A549 (cell line): ENCODE measurements at regions not wholly inside any gene's neighbourhood (a gene's known extent, or its start where the extent isn't known, plus 50 kb on each side); places are given as distances from the start of the nearest gene placed in this dataset.

Experiments used
- ATAC-seq, 2 experiments: fragments of 200-7000 bp in 1 of 2; fragments of >200 bp in 1 of 2; cut with Nextera tagmentation in 1 of 2; cut with Tn5 transposase in 1 of 2; 3 replicates each; pipeline versions ENCODE4 v1.8.0 to v1.9.1; 2018 to 2020; ENCODE audit warnings: mild to moderate bottlenecking in 1 of 2, moderate library complexity in 1 of 2
- CTCF ChIA-PET: fragments of 300-600 bp; sonication (Branson Sonifier 250); formaldehyde crosslinking; extraction: SDS; loops from one replicate; lab custom pipeline; 2021; ENCODE audit warnings: antibody characterized with exemption, inconsistent platforms; lab: Yijun Ruan, JAX
- POLR2A ChIA-PET: fragments of 350-600 bp; formaldehyde crosslinking; extraction: SDS; loops from one replicate; lab custom pipeline; 2021; ENCODE audit warnings: antibody characterized with exemption, inconsistent platforms; lab: Yijun Ruan, JAX
- DNase-seq, 2 experiments: peaks; one replicate each; pipeline versions ENCODE4 v3.0.0 to v3.0.0-alpha.2; 2011 to 2016; ENCODE audit warnings: low read depth in 1 of 2, low spot score in 1 of 2
- FAIRE-seq: peaks from 2 replicates; lab custom pipeline; 2011; peaks lifted over from hg19 to GRCh38; lab: Jason Lieb, UNC
- H3K27ac ChIP-seq, 2 experiments: fragments of >200 bp; sonication (Bioruptor Twin); formaldehyde crosslinking; 3 replicates each; pipeline ENCODE4 v1.5.1; 2016 to 2017
- H3K4me1 ChIP-seq: fragments of >200 bp; sonication (Bioruptor Twin); formaldehyde crosslinking; 3 replicates; pipeline ENCODE4 v1.6.1; 2016
- H3K4me2 ChIP-seq: fragments of >200 bp; sonication (Bioruptor Twin); formaldehyde crosslinking; 3 replicates; pipeline ENCODE4 v1.6.1; 2016
- H3K4me3 ChIP-seq: fragments of >200 bp; sonication (Bioruptor Twin); formaldehyde crosslinking; 3 replicates; pipeline ENCODE4 v1.5.1; 2016
- H3K9me3 ChIP-seq: fragments of >200 bp; sonication (Bioruptor Twin); formaldehyde crosslinking; 3 replicates; pipeline ENCODE4 v1.6.1; 2016
- ATOH8 ChIP-seq: fragments of 250-450 bp; sonication (Bioruptor Pico); IDR thresholded peaks from 2 replicates; pipeline ENCODE4 v1.5.0; 2020; ENCODE audit warnings: low read depth, mild to moderate bottlenecking, moderate library complexity
- BHLHE40 ChIP-seq: IDR thresholded peaks from 2 replicates; pipeline ENCODE4 v1.6.1; 2012; ENCODE audit warnings: low read depth, low read length, inconsistent platforms
- CBX8 ChIP-seq: fragments of 200-600 bp; sonication (generic); IDR thresholded peaks from 2 replicates; pipeline ENCODE4 v1.6.1; 2016
- CEBPB ChIP-seq, 2 experiments: fragments of >200 bp in 1 of 2; sonication (Bioruptor Twin) in 1 of 2; formaldehyde crosslinking in 1 of 2; IDR thresholded peaks; 2 replicates each; pipeline ENCODE4 v1.6.1; 2012 to 2016
- CTCF ChIP-seq: fragments of >200 bp; sonication (Bioruptor Twin); formaldehyde crosslinking; IDR thresholded peaks from 3 replicates; pipeline ENCODE4 v1.5.1; 2016
- EHF ChIP-seq: fragments of 250-450 bp; sonication (Bioruptor Pico); IDR thresholded peaks from 2 replicates; pipeline ENCODE4 v1.5.0; 2020; ENCODE audit warnings: mild to moderate bottlenecking
- ELK1 ChIP-seq: fragments of 150-350 bp; IDR thresholded peaks from 2 replicates; pipeline ENCODE4 v1.6.1; 2014; ENCODE audit warnings: low read depth, mild to moderate bottlenecking, low read length
- FOSB ChIP-seq: fragments of 250-450 bp; sonication (Bioruptor Pico); IDR thresholded peaks from 2 replicates; pipeline ENCODE4 v1.5.0; 2020; ENCODE audit warnings: mild to moderate bottlenecking, moderate library complexity
- HOXB13 ChIP-seq: fragments of 250-450 bp; sonication (Bioruptor Pico); IDR thresholded peaks from 2 replicates; pipeline ENCODE4 v1.5.0; 2020; ENCODE audit warnings: low read depth, mild to moderate bottlenecking, moderate library complexity
- KDM1A ChIP-seq: fragments of 200-600 bp; sonication (generic); IDR thresholded peaks from 2 replicates; pipeline ENCODE4 v1.6.1; 2016; ENCODE audit warnings: low read depth, mild to moderate bottlenecking
- MYC ChIP-seq: IDR thresholded peaks from 2 replicates; pipeline ENCODE4 v1.6.1; 2012; ENCODE audit warnings: mild to moderate bottlenecking, inconsistent platforms, low read length, improper control_type of control experiment, borderline replicate concordance
- PHF8 ChIP-seq: fragments of 200-600 bp; sonication (generic); IDR thresholded peaks from 2 replicates; pipeline ENCODE4 v1.6.1; 2016; ENCODE audit warnings: low read depth, mild to moderate bottlenecking, antibody characterized with exemption, moderate library complexity, borderline replicate concordance
- POLR2A ChIP-seq: IDR thresholded peaks from 2 replicates; pipeline ENCODE4 v1.6.1; 2012; ENCODE audit warnings: mild to moderate bottlenecking, low read length
- POLR2AphosphoS2 ChIP-seq: conservative IDR thresholded peaks from 2 replicates; pipeline ENCODE4 v1.6.1; 2012; ENCODE audit warnings: low read length, improper control_type of control experiment, inconsistent platforms
- RCOR1 ChIP-seq: fragments of 150-350 bp; IDR thresholded peaks from 2 replicates; pipeline ENCODE4 v1.6.1; 2014; ENCODE audit warnings: antibody characterized with exemption, low read length, low read depth
- REST ChIP-seq: fragments of 200-600 bp; sonication (generic); IDR thresholded peaks from 2 replicates; pipeline ENCODE4 v1.6.1; 2016; ENCODE audit warnings: antibody characterized with exemption, mild to moderate bottlenecking, moderate library complexity
- RNF2 ChIP-seq: fragments of 200-600 bp; sonication (generic); IDR thresholded peaks from 2 replicates; pipeline ENCODE4 v1.6.1; 2016; ENCODE audit warnings: low read depth, mild to moderate bottlenecking, antibody characterized with exemption, moderate library complexity, borderline replicate concordance
- ZC3H11A ChIP-seq: fragments of 450-650 bp; IDR thresholded peaks from 2 replicates; pipeline ENCODE4 v1.6.1; 2014; ENCODE audit warnings: antibody characterized with exemption, mild to moderate bottlenecking
- ZNF302 ChIP-seq: fragments of 250-450 bp; sonication (Bioruptor Pico); IDR thresholded peaks from 2 replicates; pipeline ENCODE4 v1.9.0; 2021; ENCODE audit warnings: inconsistent platforms, mild to moderate bottlenecking, moderate library complexity
- WGBS: methylation state at CpG from one replicate; pipeline ENCODE4 v1.1.6; 2017; ENCODE audit errors: missing lambda C conversion rate; 5-methylcytosine and 5-hydroxymethylcytosine counted together

- TF ChIP-seq REST, result no peak
- TF ChIP-seq CEBPB (IDR thresholded peaks at IDR 0.05), result no peak
- TF ChIP-seq FOSB, result no peak
- no peak for TF ChIP-seq POLR2AphosphoS2
- no peak for TF ChIP-seq ELK1
- TF ChIP-seq RCOR1, result no peak
- TF ChIP-seq PHF8, result no peak
- TF ChIP-seq ZNF302 (CRISPR knock-in tag), result no peak
- no peak for TF ChIP-seq ZC3H11A
- TF ChIP-seq, all 56 proteins: peak for 0
These were observed 78.9 kb upstream of the LHX1 start (continued) for GRCh38 chr17:36858119-36859002.

- Histone ChIP-seq H3K27ac (no peak overlapping the region), H3K4me2 (no peak overlapping the region), H3K4me3 (no peak overlapping the region), H3K9me3 (no peaks in the 10 kb centered on the region), H3K4me1 (peaks cover 22% of the 10 kb centered on the region)
- no peak for ATAC-seq
- DNase-seq, result no peak
- ChIA-PET CTCF (no interaction called here), POLR2A (no interaction called here)
- no peak for FAIRE-seq
- TF ChIP-seq BHLHE40 (no peak), PHF8 (no peak), CTCF (no peak), KDM1A (no peak), HOXB13 (CRISPR knock-in tag) (no peak), POLR2A (no peak)
- 74% methylated on average over 10 of the region's 10 CpGs for WGBS
These were observed 78.3 kb upstream of the LHX1 start for GRCh38 chr17:36859003-36859300.

- CTCF ChIA-PET, result no interaction called here
- WGBS, result 90% methylated on average over 7 of the region's 11 CpGs
- TF ChIP-seq EHF (CRISPR knock-in tag), result no peak
- TF ChIP-seq CBX8, result no peak
- TF ChIP-seq FOSB, result no peak
- no peak for TF ChIP-seq MYC
- TF ChIP-seq HOXB13 (CRISPR knock-in tag), result no peak
- TF ChIP-seq ATOH8 (CRISPR knock-in tag), result no peak
- no peak for TF ChIP-seq RNF2
These were observed 77.6 kb upstream of the LHX1 start for GRCh38 chr17:36859706-36860105.

More at GRCh38 chr17:36859706-36860105, 77.6 kb upstream of the LHX1 start:
- POLR2A ChIA-PET, result no interaction called here
- DNase-seq (no peak), ATAC-seq (no peak), FAIRE-seq (no peak)
- no peak overlapping the region for H3K4me3 ChIP-seq
- H3K4me1 ChIP-seq, result peaks cover 22% of the 10 kb centered on the region
- no peak overlapping the region for H3K27ac ChIP-seq
- no peaks in the 10 kb centered on the region for H3K9me3 ChIP-seq
- H3K4me2 ChIP-seq, result no peak overlapping the region
